NCI-H2081 treated with DMSO at 0.1 percent for 48 hours (cell line): ENCODE measurements at regions not wholly inside any gene's neighbourhood (a gene's known extent, or its start where the extent isn't known, plus 50 kb on each side); places are given as distances from the start of the nearest gene placed in this dataset.
"Not testable (repeated sequence)": the region's sequence is repeated elsewhere in the genome, so short reads cannot be mapped to it uniquely, and the experiment has no call there.

ENCODE experiments used
- DNase-seq: peaks from one replicate; lab custom pipeline; 2025; lab: John Stamatoyannopoulos, UW

DNA sequence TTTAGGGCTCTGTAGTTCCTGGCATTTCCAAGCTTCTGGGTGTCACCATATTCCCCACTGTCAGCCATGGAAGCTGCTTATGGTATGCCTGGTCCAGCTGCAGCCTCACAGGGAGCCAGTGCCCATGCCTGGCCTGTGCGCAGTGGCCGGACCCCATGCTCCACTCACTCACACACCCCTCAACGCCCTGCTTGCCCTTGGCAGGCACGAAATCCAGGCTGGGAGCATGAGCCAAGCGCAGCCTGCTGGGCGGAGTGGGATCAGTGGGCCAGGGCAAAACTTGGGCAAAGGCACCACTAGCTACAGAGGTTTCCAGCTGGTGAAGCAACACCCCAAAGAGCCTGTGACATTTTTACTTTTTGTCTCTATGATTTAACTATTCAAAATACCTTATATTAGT is 520.4 kb downstream of the RWDD3 start:
- no peak for DNase-seq

DNA sequence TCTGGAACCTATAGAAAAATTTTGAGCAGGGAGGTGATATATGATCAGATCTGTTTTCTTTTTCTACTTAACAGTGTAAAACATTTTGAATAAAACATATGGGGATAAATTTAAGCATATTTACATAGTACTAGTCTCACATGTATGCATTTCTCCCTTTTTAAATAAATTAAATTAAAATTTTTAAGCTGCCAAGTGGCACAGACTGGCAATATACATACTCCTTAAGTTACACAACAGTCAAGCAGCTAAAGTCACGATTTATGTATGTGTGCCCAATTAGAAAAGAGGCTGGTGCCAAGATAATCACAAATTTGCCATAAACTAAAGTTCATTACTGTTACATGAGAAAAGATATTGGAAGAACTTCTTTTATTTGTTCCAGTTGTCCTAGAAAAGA is 532.0 kb downstream of the RWDD3 start:
- DNase-seq, result no peak

DNA sequence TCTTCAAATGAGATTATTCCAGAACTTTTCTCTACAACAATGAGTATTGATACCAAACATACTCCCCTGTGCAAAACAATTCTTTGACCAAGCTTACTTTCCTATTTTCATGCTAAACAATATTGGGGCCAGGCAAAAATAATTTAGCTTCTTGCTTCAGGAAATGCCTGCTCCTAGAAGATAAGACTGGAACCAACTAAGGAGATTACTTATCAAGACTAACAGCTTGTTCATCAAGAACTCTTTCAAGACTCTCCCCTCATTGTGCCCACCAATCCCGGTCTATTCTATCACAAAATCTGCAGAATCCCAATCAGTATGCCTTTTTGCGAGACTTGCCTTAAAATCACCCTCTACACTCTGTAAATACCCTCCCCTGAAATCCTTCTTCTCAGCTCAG is 536.6 kb downstream of the RWDD3 start:
- DNase-seq, result no peak

DNA sequence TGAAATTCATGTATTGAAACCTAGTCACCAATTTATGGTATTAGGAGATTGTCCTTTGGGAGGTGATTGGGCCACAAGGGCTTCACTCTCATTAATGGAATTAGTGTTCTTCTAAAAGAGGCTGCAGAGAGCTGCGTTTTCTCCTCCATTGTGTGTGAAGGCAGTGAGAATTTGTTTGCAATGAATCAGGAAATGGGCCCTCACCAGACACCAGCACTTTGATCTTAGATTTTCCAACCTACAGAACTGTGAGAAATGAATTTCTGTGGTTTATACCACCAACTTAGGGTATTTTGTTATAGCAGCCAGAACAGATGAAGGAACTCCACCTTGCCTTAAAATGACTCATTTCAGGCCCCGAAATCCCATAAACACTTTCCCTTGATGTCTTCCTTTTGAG is 544.2 kb downstream of the RWDD3 start:
- no peak for DNase-seq

DNA sequence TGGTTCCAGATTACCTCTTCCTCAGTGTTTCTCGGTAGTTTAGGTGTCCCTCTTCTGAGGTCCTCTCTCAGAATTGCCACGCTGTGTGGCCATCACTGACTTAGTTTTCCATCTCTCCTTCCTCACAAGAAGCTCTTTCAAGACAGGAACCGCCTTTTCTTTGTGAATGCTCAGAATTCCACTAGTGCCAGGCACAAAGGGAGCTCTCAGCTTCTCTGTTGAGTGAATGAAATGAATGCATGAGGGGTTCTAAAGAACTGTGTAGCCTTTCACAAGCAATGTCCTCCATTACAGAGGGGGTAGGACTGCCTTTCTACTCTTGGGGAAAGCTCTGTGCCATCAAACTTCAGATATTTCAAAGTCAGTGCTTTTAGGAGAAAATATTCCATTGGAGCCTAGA is 546.8 kb downstream of the RWDD3 start:
- no peak for DNase-seq

DNA sequence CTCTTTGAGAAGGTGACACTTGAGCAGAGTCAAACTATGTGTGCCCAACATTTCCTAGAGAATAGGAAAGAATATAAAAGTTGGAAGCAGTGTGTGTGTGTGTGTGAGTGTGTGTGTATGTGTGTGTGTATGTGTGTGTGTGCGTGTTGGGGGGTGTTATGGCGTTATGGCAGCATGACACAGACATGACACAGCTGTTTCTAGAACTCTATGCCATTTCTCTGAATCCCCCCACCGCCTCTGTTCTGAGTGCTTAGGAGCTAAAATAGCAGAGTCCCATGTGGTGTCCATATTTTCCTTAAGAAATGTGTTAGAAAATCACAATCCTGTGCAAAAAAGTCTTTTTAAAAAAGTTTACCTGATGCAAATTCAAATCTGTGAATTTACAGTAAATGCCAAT is 556.1 kb downstream of the RWDD3 start:
- DNase-seq, result no peak

DNA sequence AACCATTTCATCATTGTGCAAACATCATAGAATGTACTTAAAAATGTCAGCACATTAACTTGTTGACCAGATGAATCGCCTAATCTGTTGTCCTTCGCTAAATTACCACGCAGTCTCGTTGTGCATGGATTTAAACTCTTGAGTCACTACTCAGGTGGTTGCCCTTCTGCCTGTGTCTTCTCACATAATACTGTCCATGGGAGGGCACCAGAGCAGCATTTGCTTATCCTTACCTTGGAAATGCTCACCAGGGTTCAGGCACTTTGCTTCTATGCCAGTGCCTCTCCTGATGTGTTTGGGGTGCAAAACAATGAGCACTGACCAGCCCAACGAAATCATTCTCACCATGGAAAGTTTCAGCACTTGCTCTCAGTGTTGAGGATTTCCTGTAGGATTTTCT is 559.9 kb downstream of the RWDD3 start:
- no peak for DNase-seq

DNA sequence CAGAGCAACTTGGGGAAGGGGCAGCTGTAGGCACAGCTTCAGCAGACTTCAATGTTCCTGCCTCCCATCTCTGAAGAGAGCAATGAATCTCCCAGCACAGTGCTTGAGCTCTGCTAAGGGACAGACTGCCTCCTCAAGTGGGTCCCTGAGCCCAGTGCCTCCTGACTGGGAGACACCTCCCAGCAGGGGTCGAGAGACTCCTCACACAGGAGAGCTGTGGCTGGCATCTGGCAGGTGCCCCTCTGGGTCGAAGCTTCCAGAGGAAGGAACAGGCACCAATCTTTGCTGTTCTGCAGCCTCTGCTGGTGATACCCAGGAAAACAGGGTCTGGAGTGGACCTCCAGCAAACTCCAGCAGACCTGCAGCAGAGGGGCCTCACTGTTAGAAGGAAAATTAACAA is 563.8 kb downstream of the RWDD3 start:
- not testable (repeated sequence) for DNase-seq

DNA sequence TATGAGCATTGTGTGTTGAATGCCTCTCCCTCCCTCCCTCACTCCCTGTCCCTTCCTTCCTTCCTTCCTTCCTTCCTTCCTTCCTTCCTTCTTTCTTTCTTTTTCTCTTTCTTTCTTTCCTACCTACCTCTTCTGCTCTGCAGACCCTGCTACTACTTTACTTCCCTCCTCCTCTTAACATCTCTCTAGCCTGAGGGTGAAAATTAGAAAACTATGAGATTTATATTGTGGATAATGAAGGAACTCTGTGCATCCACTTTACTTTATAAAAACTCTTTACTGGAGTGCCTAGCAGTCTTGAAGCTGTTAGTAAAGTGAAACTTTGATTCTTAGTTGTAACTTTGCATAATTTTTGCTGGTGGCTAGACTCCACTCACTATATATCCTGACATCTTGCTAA is 572.2 kb downstream of the RWDD3 start:
- no peak for DNase-seq

DNA sequence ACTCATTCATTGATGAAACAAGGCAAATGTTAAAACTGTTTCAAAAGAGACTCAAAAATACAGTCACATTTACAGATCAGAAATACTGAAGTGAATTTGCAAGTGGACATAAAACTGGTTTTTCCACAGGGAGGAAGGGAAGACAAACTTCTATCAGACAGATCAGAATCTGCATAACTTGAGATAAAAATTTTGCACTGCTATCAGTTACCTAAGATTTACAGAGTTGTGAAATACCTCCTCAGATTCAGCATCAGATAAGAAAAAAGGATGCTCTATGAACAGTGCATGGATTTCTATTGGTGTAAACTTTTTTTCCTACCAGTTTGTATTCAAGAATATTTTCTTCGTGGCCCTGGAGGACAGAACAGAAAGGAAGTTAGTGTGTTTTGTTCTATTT is 575.4 kb downstream of the RWDD3 start:
- DNase-seq, result no peak

DNA sequence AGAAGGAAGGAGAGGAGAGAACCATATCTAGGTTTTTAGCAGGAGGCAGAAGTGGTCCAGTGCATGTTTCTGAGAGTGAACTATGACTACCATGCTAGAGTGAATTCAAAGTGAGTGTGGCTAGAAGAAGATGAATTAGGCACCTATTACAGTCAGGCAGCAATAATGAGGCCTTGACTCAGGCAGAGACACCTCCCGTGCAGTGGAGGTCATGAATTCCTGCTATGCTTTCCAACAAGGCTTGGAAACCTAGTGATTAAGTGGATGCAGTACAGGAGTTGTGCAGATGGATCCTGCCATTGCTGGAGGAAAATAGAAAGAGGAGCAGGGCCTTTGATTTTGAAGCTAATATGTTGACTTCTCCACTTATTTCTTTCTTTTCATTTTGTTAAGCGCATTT is 581.5 kb downstream of the RWDD3 start:
- DNase-seq, result no peak

DNA sequence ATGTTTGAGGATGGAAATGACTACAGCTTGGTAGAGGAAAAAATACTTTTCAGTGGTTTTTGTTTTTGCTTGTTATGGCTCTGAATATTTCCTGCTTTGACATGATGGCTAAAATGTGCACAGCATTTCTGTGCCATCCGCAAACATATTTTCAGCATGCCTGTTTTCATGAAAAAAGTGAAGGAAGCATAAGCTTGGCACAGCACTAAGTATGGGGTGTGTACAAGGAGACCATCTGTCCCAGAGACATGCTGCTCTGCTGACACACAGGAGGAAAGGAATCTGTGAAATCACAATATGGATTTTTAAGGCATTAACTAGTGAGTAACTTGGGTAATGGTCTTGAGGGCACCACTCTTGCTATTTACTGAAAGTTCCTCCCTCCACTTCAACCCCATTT is 595.5 kb downstream of the RWDD3 start:
- DNase-seq, result no peak

DNA sequence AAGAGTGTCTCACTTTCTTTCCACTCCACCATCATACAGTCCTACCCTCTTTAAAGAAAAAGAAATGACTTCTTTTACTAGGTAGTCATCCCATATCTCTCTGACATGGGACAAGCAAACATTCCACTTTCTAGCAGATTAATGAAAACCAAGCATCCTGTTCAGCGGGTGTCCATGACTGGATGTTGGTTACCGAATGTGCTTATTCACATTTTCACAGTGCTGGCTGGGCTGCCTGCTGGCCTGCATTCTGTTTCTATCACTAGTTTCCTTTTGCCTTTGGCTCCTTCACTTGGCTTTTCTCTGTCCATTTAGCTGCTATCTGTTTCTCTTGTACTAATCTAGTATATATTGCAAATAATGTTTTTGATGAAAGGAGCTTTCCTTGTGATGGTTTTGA is 598.4 kb downstream of the RWDD3 start:
- DNase-seq, result no peak

DNA sequence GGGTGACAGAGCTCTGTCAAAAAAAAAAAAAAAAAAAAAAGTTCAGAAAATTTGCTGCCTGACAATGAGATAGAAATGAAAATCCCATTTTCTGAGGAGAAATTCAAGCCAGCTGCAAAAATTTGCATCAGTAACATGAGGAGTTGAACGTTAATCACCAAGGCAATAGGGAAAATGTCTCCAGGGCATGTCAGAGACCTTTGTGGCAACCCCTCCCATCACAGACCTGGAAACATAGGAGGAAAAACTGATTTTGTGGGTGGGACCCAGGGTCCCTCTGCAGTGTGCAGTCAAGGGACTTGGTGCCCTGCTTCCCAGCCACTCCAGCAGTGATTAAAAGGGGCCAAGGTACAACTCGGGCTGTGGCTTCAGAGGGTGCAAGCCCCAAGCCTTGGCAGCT is 615.4 kb downstream of the RWDD3 start:
- no peak for DNase-seq

DNA sequence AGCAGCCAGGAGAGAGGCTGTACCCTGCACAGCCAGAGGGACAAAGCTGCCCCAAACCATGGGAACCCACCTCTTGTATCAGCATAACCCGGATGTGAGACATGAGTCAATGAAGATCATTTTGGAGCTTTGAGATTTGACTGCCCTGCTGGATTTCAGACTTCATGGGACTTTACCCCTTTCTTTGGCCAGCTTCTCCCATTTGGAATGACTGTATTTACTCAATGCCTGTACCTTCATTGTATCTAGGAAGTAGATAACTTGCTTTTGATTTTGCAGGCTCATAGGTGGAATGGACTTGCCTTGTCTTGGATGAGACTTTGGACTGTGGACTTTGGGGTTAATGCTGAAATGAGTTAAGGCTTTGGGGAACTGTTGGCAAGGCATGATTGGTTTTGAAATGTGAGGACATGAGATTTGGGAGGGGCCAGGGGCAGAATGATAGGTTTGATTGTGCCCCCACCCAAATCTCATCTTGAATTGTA is 616.2 kb downstream of the RWDD3 start:
- no peak for DNase-seq

DNA sequence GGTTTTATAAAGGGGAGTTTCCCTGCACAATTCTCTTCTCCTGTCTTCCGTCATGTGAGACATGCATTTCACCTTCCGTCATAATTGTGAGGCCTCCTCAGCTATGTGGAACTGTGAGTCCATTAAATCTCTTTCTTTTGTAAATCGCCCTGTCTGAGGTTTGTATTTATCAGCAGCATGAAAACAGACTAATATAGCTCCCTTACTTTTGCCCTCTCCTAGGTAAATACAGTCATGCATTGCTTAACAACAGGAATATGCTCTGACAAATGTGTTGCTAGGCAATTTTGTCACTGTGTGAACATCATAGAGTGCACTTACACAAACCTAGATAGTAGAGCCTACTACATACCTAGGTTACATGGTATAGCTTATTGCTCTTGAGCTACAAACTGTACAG is 616.8 kb downstream of the RWDD3 start:
- DNase-seq, result no peak

DNA sequence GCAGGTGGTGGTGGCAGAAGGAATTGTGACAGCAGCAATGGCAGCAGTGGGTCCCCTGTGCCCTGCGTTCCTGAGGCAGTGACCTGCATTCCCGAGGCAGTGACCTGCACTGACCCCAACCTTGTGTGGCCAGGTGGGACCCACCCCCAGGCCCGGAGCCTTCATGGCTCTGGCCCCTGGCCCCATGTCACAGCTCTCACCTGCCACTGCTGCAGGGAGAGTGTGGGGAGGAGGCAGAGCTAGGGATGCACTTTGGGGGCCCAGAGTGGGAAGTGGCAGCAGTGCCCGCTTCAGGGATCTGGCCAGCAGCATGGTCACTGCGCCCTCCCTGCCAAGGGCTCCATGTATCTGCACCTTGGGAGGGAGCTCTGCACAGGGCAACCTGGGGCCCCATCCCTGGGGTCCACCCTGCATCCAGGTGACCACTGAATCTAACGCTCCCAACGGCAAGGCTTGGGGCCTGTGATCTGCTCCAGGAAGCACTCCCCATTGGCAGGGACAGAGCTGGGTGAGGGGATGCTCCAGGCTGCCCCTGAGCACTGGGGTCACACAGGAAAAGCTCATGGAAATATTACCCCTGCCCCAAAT is 618.6 kb downstream of the RWDD3 start:
- no peak for DNase-seq

DNA sequence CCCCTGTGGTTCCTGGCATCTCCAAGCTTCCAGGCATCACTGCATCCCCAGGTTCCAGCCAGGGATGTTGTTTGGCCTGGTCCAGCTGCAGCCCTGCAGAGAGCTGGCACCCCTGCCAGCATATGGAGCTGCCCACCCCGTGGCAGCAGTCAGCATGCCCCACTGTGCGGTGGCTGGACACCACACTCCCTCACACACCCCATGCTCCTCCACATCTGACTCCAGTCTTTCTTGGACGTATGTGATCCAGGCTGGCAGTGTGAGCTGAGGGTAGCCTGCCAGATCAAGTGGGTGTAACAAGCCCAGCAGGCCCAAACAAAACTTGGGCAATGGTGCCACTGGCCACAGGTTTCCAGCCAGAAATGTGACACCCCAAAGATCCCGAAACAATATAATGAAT is 620.4 kb downstream of the RWDD3 start:
- no peak for DNase-seq

DNA sequence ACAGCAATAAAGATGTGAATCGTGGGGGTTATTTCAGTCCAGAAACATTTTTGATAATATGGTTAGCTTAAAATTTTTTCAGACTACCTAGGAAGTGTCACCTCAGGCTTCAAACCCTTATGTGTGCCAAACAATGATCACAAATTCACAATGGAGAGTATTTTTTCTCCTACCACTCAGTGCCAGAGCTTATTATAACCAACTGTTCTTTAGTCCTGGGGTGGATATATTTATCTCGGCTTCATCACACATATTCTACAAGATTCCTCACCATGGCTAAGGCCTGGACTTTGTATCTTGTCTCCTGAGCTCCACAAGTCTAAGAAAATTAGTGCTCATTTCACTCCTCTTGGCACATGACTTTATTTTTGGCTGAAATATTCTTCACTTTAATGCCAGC is 629.1 kb downstream of the RWDD3 start:
- DNase-seq, result no peak

DNA sequence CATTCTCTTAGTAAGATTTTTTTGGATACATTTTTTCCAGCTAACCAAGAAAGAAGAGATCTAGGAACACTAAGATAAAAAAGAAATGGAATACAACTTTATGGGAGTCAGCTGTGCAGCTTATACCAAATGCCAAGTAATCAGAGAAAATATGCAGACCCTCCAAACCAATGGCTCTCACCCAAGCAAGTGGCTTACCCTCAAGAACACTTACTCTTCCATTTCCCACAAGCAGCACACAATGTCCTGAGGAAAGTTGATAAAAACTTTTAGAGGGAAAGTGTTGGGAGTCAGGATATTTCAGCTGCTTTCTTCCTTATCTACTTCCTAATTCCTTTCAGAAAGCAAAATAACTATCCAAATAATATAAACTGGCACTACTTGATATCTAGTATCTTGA is 631.8 kb downstream of the RWDD3 start:
- no peak for DNase-seq

DNA sequence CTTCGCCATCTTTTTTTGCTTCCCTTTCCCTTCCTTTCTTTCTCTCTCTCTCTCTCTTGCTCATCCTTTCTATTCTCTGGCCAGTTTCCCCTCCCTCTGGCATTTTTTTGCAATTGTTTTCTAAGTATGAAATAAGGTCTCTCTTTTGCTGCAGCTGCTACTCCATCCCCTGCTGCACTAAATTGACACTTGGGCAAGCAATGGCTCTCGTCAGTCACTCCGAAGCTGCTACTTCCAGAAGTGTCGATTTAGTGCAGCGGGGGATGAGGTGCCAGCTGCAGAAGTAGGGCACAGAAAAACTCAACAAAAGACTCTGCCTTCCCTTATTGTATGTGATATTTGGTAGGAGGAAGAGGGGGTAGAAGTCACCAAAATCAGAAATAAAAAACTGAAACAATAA is 642.3 kb downstream of the RWDD3 start:
- DNase-seq, result no peak

DNA sequence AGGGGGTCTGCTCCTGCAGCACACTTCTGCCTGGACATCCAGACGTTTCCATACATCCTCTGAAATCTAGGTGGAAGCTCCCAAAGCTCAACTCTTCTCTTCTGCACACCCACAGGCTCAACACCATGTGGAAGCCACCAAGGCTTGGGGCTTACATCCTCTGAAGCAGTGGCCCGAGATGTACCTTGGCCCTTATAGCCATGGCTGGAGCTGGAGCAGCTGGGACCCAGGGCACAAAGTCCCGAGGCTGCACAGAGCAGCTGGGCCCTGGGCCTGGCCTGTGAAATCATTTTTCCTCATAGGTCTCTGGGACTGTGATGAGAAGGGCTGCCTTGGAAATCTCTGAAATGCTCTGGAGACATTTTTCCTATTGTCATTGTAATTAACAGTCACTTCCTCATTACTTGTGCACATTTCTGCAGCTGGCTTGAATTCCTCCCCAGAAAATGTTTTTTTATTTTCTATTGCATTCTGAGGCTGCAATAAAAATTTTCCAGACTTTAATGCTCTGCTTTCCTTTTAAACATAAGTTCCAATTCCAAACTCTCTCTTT is 645.6 kb downstream of the RWDD3 start:
- DNase-seq, result no peak

DNA sequence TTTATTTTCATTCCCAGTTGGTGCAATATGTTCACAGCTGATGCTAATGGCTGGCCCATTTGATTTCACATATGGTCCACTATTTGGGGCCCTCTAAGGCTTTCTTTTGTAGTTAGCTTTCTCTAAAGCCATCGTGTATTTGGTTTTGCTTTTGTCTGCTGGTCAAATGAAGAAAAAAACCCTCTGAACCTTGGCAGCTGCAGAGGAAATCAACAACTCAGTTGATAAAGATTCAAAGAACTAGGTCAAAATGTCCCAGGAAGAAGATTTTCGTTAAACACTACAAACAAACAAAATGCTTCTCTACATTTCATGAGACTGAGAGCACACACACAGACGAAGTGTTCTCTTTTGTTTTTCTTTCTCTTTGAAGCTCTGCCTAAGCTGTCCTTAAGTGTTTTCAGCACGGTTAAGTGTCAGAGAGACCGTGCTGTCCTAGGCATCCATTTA is 655.0 kb downstream of the RWDD3 start:
- no peak for DNase-seq

DNA sequence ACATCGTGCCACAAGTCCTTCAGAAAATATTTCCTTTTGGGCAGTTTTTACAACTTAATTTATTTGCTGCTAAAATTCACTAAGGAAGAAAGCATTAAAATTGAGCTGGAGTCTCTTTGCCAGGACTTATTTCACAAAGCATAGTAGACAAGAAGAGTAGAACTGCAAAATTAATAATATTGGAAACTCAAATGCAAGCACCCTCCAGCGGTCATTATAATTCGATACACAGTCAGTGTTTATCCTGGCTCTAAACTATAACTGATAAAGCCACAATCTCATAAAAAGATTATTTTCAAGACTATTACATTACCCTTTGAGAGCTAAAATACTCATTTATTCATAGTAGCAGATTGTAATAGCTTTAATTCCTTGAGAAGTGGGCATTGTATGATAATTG is 655.4 kb downstream of the RWDD3 start:
- no peak for DNase-seq
